Muscle of back (tissue), 3 donors: ENCODE measurements at regions not wholly inside any gene's neighbourhood (a gene's known extent, or its start where the extent isn't known, plus 50 kb on each side); places are given as distances from the start of the nearest gene placed in this dataset.
A peak's percentile ranks its signal among the peaks of the same experiment; 100 is the strongest.
"Not testable (repeated sequence)": the region's sequence is repeated elsewhere in the genome, so short reads cannot be mapped to it uniquely, and the experiment has no call there.

ENCODE experiments used
- DNase-seq, 3 donors: peaks; one replicate each; pipeline versions ENCODE4 v3.0.0 to v3.0.0-alpha.2; 2013

DNA sequence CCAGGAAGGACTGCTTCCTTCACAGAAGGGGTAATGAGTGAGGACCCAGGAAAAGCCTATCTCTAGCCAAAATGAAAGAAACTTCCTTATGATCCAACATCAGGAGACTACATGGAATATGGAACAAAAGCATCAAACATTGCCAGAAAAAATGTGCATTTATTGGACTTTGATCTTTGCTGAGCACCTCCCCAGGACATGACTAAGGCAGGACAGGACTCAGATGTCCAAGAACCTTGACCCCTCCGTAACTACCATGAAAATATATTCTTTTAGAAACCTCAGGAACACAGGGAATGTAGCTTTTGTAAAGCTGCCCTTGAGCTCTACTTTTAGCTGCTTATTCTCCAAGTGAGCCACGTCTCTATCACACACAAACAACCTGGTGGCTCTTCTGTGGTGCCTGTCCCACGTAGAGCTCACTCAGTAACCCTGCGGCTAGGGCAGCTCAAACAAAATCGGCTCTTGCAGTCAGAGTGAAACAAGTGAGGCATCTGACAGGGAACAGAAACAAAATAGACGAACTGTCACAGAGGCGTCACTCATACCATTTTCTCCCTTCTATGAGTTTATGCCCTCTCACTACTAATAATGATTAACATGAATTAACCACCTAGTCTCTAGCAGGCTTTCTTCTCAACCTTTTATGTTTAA, 471.5 kb upstream of the API5 start:
- no peak for DNase-seq

GRCh38 chr11:42840860-42841259, 470.9 kb upstream of the API5 start:
- DNase-seq, result no peak

DNA sequence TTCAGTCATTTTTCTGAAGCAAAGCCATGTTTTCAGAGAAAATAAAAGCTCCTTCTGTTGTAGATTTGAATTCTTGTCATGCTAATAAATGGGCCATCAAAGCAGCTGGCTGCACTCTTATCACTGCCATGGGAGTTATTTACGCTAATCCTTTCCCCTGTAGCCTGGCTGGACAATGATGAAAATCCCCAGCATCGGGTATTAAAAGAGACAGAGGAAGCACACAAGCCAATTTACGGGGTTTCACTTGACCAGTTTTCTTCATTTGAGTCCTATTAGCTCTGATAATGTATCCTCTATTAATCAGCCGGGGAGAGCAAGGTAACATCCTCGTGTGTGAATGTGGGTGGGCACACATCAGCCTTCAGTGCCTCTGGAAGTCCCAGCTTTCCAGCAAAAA, 470.2 kb upstream of the API5 start:
- DNase-seq, result no peak

DNA sequence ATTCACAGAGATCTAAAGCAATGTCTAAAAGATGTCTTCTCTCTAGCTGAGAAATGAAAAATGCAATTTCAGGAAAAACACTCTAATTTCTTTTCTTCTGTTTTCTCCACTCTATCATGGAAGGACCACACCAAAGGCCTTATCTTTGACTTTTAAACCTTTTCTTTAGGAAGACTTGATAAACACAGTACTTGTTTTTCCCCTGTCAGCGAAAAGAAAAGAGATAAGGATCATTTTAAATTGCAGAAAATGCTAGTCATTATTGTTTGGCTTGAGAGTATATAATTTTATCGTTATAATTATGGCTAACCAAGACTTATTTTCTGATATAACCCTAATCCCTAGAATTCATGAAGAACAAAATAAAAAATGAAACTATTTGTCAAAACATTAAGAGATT, 462.4 kb upstream of the API5 start:
- DNase-seq, result no peak

DNA sequence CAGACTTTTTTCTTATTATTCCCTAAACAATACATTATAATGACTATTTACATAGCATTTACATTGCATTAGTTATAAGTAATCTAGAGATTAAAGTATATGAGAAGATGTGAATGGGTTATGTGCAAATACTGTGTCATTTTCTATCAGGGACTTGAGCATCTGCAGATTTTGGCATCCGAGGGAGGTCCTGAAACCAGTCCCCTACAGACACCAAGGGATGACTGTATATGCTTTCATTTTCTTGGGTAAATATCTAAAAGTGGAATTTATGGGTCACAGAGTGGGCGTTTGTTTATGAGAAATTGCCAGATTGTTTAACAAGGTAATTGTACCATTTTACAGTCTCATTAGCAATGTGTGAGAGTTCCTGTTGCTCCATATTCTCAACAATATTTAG, 454.5 kb upstream of the API5 start:
- no peak for DNase-seq

DNA sequence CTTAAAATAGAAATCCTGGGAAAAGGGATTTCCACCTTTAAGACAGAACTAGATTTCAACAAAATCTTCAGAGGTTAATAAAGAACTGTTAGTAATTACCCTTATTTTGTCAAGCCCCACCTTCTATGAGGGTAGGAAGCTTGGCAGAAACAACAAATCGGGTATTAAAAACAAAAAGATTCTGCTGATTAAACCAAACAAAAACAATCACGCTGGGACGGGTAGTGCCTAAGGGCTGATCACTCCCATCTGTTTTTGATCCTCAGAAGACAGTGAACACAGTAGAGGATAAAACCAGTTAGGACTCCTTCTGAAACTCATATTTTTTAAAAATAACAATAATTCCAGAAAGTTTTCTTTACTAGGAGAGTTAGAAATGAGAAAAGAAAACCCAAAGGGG, 441.3 kb upstream of the API5 start:
- no peak for DNase-seq

DNA sequence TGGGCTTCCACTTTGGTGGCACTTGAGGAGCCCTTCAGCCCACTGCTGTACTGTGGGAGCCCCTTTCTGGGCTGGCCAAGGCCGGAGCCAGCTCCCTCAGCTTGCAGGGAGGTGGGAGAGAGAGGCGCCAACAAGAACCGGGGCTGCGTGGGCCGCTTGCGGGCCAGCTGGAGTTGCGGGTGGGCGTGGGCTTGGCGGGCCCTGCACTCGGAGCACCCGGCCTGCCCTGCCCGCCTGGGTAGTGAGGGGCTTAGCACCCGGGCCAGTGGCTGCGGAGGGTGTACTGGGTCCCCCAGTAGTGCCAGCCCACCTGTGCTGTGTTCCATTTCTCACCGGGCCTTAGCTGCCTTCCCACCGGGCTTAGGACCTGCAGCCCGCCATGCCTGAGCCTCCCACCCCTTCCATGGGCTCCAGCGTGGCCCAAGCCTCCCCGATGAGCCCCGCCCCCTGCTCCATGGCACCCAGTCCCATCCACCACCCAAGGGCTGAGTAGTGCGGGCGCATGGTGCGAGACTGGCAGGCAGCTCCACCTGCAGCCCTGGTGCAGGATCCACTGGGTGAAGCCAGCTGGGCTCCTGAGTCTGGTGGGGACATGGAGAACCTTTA, 437.9 kb upstream of the API5 start:
- not testable (repeated sequence) for DNase-seq

- not testable (repeated sequence) for DNase-seq
These were observed 430.5 kb upstream of the API5 start for GRCh38 chr11:42881335-42881734.

GRCh38 chr11:42890773-42891172, 421.0 kb upstream of the API5 start:
- DNase-seq, result no peak

DNA sequence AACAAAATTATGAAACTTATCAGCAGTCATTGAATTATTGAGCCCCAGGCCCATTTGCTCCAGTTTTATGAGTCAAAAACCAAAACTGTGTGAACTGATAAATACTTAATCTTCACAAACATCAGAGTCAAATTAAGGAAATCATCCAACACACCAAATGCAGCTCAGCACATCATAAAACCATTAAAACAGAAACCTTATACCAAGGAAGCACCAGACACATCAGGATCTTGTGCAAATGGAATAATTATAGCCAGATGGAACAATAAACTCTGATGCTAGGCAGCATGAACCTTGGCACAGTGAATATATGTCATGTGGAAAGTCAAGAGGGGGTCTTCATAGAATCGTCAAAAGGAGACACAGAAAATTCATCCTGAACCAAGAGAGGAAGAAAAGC, 410.7 kb upstream of the API5 start:
- no peak for DNase-seq

GRCh38 chr11:42906226-42906625, 405.6 kb upstream of the API5 start:
- DNase-seq, result no peak

- no peak for DNase-seq
These were observed 398.1 kb upstream of the API5 start for GRCh38 chr11:42913731-42914130.

GRCh38 chr11:42923651-42924050, 388.1 kb upstream of the API5 start:
- DNase-seq, result no peak

DNA sequence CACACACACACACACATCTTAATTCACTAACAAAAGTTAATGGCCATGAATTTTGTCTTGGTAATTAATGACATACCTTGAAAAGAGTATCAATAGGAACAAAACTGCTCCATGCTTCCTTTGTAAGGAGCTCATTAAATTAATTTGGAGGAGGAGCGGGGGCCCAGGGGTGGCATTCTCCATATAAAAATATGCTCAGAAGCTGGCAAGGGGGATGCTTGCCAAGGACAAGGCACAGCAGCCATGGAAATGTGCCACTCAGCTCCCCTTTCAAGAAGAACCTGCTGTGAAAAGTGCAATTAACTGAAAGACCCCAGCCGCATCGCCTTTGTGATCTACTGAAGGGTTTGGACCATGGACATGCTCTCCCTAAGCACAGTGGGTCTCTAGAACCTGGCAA, 385.9 kb upstream of the API5 start:
- DNase-seq, result no peak

DNA sequence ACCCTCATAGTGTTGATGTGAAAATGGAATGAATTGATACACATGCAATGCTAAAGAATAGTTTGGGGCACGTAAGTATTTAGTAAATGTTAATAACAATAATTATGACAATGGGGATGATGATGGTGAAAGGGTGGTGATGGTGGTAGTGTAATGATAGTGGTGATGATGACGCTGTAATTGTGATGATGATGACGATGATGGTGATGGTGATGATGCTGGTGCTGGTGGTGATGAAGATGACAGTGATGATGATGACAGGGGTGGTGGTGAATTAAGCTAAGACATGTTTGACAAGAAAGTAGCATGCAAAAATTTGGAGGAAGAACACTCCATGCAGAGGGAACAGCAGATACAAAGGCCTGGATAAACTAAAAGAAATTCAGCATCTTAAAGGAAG, 364.4 kb upstream of the API5 start:
- DNase-seq, result no peak

- DNase-seq, result not testable (repeated sequence)
These were observed 361.9 kb upstream of the API5 start for GRCh38 chr11:42949738-42950376.

- peak in 1 of 3 donors; percentile 35 for DNase-seq
These were observed 360.5 kb upstream of the API5 start for GRCh38 chr11:42951266-42951665.

DNA sequence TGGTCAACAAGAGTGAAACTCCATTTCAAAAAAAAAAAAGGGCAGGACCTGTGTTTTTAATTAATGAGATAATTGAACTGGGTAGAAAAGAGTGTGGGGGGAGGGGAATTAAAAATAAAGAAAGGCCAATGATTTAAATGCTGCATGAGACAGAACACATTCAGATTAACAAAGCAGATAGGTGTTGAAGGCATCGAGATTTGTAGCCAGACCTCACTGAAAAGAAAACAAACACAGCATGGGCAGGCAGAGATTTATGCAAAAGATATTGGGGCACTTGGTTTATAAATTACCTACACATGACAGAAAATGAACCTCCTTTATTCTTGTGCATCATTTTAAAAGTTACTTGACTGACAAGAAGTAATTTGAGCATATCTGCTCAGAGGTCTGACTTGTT, 354.0 kb upstream of the API5 start:
- no peak for DNase-seq

GRCh38 chr11:42958635-42959034, 353.2 kb upstream of the API5 start:
- DNase-seq, result no peak

- no peak for DNase-seq
These were observed 351.2 kb upstream of the API5 start for GRCh38 chr11:42960521-42961088.

- peak in 1 of 3 donors; percentile 1 for DNase-seq
These were observed 344.1 kb upstream of the API5 start for GRCh38 chr11:42967653-42968052.

GRCh38 chr11:42972741-42973140, 339.1 kb upstream of the API5 start:
- DNase-seq, result no peak

DNA sequence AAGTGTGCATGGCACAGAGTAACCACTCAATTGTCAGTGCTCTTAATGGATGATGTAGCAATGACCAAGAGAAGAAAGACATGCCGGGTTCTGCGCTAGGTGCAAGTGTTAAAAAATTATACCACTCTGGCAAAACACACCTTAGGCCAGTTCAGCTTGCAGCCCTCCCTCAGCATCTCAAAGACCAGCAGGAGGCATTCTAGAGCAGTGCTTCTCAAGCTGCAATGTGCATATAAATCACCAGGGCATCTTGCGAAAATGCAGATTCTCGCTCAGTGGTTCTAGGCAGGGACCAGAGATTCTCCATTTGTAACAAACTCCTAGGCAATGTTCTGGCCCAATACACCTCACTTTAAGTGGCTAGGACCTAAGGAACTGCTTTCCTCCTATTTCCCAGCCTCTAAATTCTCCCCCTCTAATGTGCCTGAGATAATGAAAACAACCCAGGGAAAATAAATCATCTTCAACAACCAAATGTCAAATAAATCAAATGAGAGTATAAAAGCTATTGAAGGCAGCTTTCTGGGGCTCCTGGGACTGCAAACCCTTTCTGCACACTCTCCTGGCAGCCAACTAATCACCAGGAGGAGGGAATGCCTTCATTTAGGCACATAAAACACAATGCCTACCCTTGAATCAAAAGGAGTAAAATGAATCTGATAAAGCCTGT, 337.2 kb upstream of the API5 start:
- DNase-seq, result no peak
